ACC112 (cell line): ENCODE measurements at regions not wholly inside any gene's neighbourhood (a gene's known extent, or its start where the extent isn't known, plus 50 kb on each side); places are given as distances from the start of the nearest gene placed in this dataset.
"Not testable (repeated sequence)": the region's sequence is repeated elsewhere in the genome, so short reads cannot be mapped to it uniquely, and the experiment has no call there.

Source experiments
- H2AFZ ChIP-seq: fragments of 200-600 bp; sonication (generic); one replicate; pipeline ENCODE4 v1.6.0; 2017; ENCODE audit warnings: antibody characterized with exemption, low read length; ENCODE audit not compliant: unreplicated experiment
- H3K27ac ChIP-seq: fragments of 200-600 bp; sonication (generic); 2 replicates; pipeline ENCODE4 v1.5.1; 2014; ENCODE audit warnings: low read depth, mild to moderate bottlenecking, antibody characterized with exemption, low read length, moderate library complexity
- H3K27me3 ChIP-seq: fragments of 200-600 bp; sonication (generic); 2 replicates; pipeline ENCODE4 v1.6.1; 2014; ENCODE audit warnings: mild to moderate bottlenecking, antibody characterized with exemption, low read length, moderate library complexity, mixed read lengths; ENCODE audit not compliant: insufficient read depth
- H3K36me3 ChIP-seq: fragments of 200-600 bp; sonication (generic); 2 replicates; pipeline ENCODE4 v1.6.1; 2016; ENCODE audit warnings: mild to moderate bottlenecking, antibody characterized with exemption, low read length, moderate library complexity, mixed read lengths; ENCODE audit not compliant: insufficient read depth
- H3K4me1 ChIP-seq: fragments of 200-600 bp; sonication (generic); one replicate; pipeline ENCODE4 v1.6.1; 2016; ENCODE audit warnings: low read length, mixed read lengths; ENCODE audit not compliant: insufficient read depth, unreplicated experiment, control insufficient read depth
- H3K4me3 ChIP-seq: fragments of 200-600 bp; sonication (generic); 2 replicates; pipeline ENCODE4 v1.5.1; 2014; ENCODE audit warnings: mild to moderate bottlenecking, low read depth, low read length
- H3K79me2 ChIP-seq: fragments of 200-600 bp; sonication (generic); one replicate; pipeline ENCODE4 v1.6.0; 2016; ENCODE audit warnings: low read length; ENCODE audit not compliant: control insufficient read depth, unreplicated experiment, insufficient read depth

DNA sequence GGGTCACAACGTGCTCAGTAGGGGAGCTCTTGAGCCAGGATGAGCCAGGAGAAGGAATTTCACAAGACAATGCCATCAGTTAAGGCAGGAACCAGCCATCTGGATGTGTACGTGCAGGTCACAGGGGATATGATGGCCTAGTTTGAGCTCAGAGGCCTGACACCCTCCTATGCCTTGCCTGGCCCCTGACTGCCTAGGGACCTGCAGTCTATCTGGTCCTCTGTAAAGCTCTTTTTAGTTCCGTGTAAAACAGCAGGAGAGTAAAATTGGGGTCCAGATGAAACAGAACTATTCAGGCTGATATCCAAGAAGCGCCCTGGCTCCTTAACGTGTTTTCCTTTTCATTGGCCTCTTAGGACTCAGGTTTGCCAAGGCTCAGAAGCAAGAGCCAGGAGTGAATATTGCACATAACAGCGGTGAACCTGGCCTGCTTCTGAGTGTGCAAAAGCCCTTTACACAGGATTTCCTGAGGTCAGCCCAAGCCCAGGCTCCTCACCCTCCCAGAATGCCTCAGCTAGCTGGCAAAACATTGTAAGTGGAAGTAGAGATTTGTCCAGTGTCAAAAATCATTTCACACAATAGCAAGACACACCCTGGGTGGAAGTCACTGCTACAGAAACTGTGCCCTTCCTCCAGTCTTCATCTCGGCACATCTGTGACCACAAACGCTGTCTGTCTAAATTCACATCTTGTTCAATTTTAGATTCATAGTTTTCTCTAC is 777.2 kb downstream of the UQCRFS1 start:
- Histone ChIP-seq H3K79me2 (no peaks in the 10 kb centered on the region), H2AFZ (no peak overlapping the region), H3K4me3 (no peak overlapping the region), H3K27me3 (peaks cover 3% of the 10 kb centered on the region; the same call in 1 of the 2 replicates), H3K27ac (no peak overlapping the region), H3K4me1 (no peaks in the 10 kb centered on the region), H3K36me3 (no peaks in the 10 kb centered on the region)

DNA sequence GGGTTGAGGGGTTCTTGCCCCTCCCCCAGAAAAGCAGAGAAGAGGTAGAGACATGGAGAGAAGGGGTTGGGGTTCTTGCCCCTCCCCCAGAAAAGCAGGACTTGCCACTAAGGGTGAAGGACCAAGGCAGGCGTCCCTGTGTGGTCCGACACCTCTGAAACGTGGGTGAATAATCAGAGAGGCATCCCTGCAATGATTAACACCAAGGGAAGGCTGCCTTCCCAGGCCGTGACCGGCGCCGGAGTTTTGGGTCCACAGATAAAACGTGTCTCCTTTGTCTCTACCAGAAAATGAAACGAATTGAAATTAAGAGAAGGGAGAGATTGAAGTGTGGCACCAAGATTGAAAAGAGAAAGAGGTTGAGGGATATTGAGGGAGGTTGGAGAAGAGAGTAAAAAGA is 778.2 kb downstream of the UQCRFS1 start:
- H3K27me3 ChIP-seq, H3K27ac ChIP-seq, H3K4me3 ChIP-seq, H3K36me3 ChIP-seq, H3K79me2 ChIP-seq, H3K4me1 ChIP-seq, H2AFZ ChIP-seq: not testable (repeated sequence)

DNA sequence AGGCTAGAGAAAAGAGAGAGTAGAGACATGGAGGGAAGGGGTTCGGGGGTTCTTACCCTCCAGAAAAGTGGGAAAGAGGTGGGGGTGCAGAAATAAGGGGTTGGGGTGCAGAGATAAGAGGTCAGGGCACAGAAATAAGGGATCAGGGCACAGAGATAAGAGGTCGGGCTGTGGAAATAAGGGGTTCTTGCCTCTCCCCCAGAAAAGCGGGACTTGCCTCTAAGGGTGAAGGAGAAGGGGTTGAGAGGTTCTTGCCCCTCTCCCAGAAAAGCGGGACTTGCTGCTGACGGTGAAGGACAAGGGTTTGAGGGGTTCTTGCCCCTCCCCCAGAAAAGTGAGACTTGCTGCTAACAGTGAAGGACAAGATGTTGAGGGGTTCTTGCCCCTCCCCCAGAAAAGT is 778.6 kb downstream of the UQCRFS1 start:
- not testable (repeated sequence) for H3K79me2 ChIP-seq, H3K36me3 ChIP-seq, H2AFZ ChIP-seq, H3K4me1 ChIP-seq, H3K27ac ChIP-seq, H3K27me3 ChIP-seq, H3K4me3 ChIP-seq

DNA sequence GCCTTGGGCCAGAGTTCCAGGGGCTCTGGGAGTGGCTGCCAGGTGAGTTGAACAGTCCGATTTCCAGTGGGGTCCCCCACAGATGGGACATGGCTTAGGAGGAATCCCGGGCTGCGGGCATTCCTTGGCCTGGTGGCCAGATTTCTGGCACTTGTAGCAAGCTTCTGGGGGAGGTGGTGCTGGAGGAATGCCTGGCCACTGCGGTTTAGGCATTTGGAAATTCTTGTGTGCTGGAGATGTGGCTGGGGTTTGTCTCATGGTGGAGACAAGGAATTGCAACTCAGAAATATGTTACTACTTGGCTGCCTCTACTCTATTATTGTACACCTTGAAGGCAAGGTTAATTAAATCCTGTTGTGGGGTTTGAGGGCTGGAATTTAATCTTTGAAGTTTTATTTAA is 779.8 kb downstream of the UQCRFS1 start:
- not testable (repeated sequence) for H3K36me3 ChIP-seq, H3K79me2 ChIP-seq, H2AFZ ChIP-seq, H3K4me3 ChIP-seq, H3K27ac ChIP-seq, H3K27me3 ChIP-seq, H3K4me1 ChIP-seq

DNA sequence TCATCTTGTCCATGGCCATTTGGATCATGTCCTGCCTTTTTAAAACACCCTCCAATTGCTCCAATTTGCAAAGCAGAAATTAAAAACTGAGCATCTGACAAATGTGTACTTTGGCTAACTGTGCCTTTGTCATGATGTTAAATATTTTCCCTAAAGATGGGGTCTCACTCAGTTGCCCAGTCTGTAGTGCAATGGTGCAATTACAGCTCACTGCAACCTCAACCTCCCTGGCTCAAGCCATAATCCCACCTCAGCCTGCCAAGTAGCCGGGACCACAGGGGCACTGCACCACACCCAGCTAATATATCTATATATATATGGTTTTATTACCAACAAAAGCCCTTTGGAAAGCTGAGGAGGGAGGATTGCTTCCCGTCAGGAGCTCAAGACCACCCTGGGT is 782.7 kb downstream of the UQCRFS1 start:
- Histone ChIP-seq H3K4me3 (no peak overlapping the region), H2AFZ (no peak overlapping the region), H3K4me1 (peaks cover 6% of the 10 kb centered on the region), H3K79me2 (no peaks in the 10 kb centered on the region), H3K27ac (no peak overlapping the region), H3K36me3 (no peaks in the 10 kb centered on the region), H3K27me3 (no peaks in the 10 kb centered on the region)

DNA sequence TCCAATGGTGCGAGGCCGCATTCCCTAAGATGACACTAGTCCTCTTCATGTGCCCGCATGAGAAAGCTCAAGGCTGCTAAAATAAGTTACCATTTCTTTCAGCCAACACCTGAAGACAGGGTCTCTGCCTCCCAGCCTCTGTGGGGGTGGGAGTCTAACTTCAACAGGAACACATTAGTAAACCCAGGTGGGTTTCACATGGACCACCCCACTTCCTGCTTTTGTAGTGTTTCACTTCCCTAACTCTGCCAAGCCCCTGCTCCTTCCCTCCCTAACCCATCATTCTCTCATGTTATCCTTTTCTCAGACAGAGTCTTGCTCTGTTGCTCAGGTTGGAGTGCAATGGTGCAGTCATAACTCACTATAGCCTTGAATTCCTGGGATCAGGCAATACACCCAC is 783.6 kb downstream of the UQCRFS1 start:
- H3K4me3 ChIP-seq: no peak overlapping the region
- H3K27me3 ChIP-seq: no peaks in the 10 kb centered on the region
- H3K27ac ChIP-seq: no peak overlapping the region
- no peaks in the 10 kb centered on the region for H3K36me3 ChIP-seq
- no peaks in the 10 kb centered on the region for H3K79me2 ChIP-seq
- peaks cover 9% of the 10 kb centered on the region for H3K4me1 ChIP-seq
- H2AFZ ChIP-seq: no peak overlapping the region

DNA sequence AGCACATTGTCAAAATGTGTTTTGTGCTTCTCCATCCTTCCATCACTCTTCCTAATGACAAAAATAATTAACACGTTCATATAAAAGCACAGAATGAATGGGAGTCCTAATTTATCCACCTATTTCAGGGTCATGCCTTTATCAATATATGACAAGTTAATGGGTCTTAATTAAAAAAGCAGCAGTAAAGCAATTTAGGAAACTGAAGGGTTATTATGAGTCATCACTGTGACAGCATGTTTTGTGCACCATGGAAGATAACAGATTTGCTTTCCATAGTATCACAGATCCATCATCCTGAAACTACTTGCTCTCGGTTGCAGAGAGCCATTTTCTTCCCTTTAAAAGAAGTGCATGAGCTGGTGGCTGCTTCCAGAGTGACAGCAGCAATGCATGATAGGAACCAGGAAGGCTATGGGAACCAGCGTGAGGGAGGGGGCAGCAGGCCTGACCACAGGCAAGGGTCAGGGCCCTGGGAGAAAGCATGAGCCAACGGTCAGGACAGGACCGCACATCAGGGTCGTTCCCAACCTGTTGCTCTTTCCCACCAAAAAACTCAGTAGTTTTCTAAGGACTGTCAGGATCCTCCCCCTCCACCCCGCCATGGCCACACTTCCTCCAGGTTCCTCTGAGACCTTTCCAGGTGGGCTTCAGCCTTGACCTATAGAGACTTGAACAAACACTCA is 784.1 kb downstream of the UQCRFS1 start:
- H2AFZ ChIP-seq: no peak overlapping the region
- no peak overlapping the region for H3K4me3 ChIP-seq
- H3K36me3 ChIP-seq: no peaks in the 10 kb centered on the region
- no peaks in the 10 kb centered on the region for H3K27me3 ChIP-seq
- no peaks in the 10 kb centered on the region for H3K79me2 ChIP-seq
- H3K4me1 ChIP-seq: peaks cover 9% of the 10 kb centered on the region
- no peak overlapping the region for H3K27ac ChIP-seq

DNA sequence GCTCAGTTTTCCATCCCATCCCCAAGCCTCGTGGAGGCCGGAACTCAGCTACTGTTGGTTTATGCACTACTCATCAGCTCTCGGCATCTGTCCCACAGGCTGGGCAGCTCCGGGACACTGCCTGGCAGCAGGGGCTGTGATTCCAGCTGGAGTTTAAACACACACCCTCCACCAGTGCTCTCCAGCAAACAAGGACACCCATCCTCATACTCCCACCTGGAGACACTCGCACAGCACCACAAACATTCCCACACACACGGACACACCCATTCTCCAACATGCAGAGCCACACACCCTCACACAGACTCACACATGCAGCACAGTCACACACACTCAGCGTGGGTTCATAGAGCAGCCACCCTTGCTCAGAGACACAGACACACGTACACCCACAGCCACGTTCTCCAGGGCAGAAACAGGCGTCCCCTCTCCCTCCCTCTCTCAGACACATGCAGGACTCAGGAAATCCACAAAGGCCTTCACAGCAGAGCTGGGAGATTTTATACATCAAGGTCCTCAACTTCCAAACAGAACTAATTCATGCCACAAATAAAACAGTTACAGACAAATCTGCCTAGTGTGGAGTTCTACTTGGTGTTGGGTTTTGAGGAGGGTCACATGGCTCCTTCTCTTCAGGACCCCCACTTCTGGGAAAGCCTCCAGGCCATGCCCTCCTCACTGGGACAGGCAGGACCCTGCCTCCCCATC is 785.4 kb downstream of the UQCRFS1 start:
- Histone ChIP-seq H3K27ac (no peak overlapping the region), H3K4me1 (peaks cover 9% of the 10 kb centered on the region), H3K36me3 (no peaks in the 10 kb centered on the region), H3K4me3 (no peak overlapping the region), H3K27me3 (no peaks in the 10 kb centered on the region), H2AFZ (no peak overlapping the region), H3K79me2 (no peaks in the 10 kb centered on the region)

DNA sequence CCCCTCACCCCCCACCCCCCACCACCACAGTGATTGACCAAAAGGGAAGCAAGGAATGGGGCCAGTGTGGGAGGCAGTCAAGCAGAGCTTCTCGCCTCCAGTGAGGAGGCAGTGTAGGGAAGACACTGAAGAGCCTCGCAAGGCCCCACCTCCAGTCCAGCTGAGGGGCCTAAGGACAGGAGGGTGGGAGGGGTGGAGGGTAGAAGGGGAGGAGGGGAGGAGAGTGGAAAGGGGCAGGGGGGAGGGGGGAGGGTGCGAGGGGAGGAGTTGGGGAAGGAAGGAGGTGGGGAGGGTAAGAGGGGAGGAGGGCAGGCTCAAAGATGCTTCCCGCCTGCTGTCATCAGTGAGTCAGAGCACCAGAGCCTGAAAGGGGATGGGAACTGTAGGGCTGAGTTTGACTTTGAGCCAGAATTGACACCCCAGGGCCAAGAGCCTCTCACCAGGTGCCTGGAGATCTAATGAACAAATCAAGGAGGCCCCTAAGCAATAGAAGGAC is 786.2 kb downstream of the UQCRFS1 start:
- no peaks in the 10 kb centered on the region for H3K79me2 ChIP-seq
- H3K27me3 ChIP-seq: no peaks in the 10 kb centered on the region
- peaks cover 9% of the 10 kb centered on the region for H3K4me1 ChIP-seq
- H3K4me3 ChIP-seq: no peak overlapping the region
- H3K27ac ChIP-seq: no peak overlapping the region
- no peaks in the 10 kb centered on the region for H3K36me3 ChIP-seq
- H2AFZ ChIP-seq: no peak overlapping the region

DNA sequence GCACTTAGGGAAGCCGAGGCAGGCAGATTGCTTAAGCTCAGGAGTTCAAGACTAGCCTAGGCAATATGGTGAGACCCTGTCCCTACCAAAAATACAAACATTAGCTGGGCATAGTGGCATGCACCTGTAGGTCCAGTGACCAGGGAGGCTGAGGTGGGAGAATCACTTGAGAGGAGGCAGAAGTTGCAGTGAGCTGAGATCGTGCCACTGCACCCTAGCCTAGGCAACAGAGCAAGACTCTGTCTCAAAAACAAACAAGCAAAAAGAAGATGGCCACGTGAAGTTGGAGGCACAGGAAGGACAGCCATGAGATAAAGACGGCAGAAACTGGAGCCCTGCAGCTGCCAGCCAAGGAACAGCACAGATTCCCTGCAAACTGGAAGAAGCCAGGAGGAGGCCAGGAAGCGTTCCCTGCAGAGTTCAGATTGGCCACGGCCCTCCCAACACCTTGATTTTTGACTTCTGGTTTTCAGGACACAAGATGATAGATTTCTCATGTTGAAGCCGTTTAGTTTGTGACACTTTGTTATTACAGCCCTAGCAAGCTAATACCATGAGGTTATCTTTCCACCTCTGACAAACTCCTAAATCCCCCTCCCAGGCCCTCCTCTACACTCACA is 786.7 kb downstream of the UQCRFS1 start:
- no peak overlapping the region for H3K27ac ChIP-seq
- H3K4me3 ChIP-seq: no peak overlapping the region
- no peaks in the 10 kb centered on the region for H3K79me2 ChIP-seq
- H3K36me3 ChIP-seq: no peaks in the 10 kb centered on the region
- H2AFZ ChIP-seq: no peak overlapping the region
- peaks cover 9% of the 10 kb centered on the region for H3K4me1 ChIP-seq
- no peaks in the 10 kb centered on the region for H3K27me3 ChIP-seq
